Thoracic aorta (tissue), 2 donors: ENCODE measurements at regions not wholly inside any gene's neighbourhood (a gene's known extent, or its start where the extent isn't known, plus 50 kb on each side); places are given as distances from the start of the nearest gene placed in this dataset.
"Not testable (repeated sequence)": the region's sequence is repeated elsewhere in the genome, so short reads cannot be mapped to it uniquely, and the experiment has no call there.

Experiments used
- ATAC-seq: fragments of 150-250 bp; one replicate; pipeline ENCODE4 v1.8.0; 2017; ENCODE audit warnings: low read depth; ENCODE audit not compliant: insufficient number of reproducible peaks, low FRiP score
- DNase-seq: peaks from one replicate; pipeline ENCODE4 v3.0.0-alpha.2; 2020; ENCODE audit warnings: low spot score
- H3K27ac ChIP-seq, 2 donors: fragments of 200-600 bp; sonication (generic); 1 replicate in 1 of 2; 2 replicates in 1 of 2; pipeline ENCODE4 v1.5.1; 2016; ENCODE audit warnings: mild to moderate bottlenecking in 2 of 2, moderate library complexity in 2 of 2
- H3K27me3 ChIP-seq: fragments of 200-600 bp; sonication (generic); replicated peaks from 2 replicates; pipeline ENCODE4 v1.6.0; 2016; ENCODE audit warnings: mild to moderate bottlenecking; ENCODE audit not compliant: insufficient read depth
- H3K36me3 ChIP-seq: fragments of 200-600 bp; sonication (generic); one replicate; pipeline ENCODE4 v1.5.1; 2016
- H3K4me1 ChIP-seq, 2 donors: fragments of 200-600 bp; sonication (generic); 1 replicate in 1 of 2; 2 replicates in 1 of 2; pipeline versions ENCODE4 v1.5.1 to v1.6.0; 2016; ENCODE audit warnings: low read depth in 2 of 2, mild to moderate bottlenecking in 1 of 2; ENCODE audit not compliant: control insufficient read depth in 1 of 2
- H3K4me3 ChIP-seq: fragments of 200-600 bp; sonication (generic); 2 replicates; pipeline ENCODE4 v1.5.1; 2016; ENCODE audit warnings: mild to moderate bottlenecking
- H3K9me3 ChIP-seq: fragments of 200-600 bp; sonication (generic); 2 replicates; pipeline ENCODE4 v1.5.1; 2016
- CTCF ChIP-seq: fragments of 200-600 bp; sonication (generic); IDR thresholded peaks from one replicate; pipeline ENCODE4 v1.5.1; 2019; ENCODE audit warnings: antibody characterized with exemption

- Histone ChIP-seq H3K4me1 (no peaks in the 10 kb centered on the region), H3K4me3 (no peak overlapping the region), H3K27ac (no peak overlapping the region), H3K27me3 (no peaks in the 10 kb centered on the region), H3K9me3 (no peaks in the 10 kb centered on the region), H3K36me3 (no peaks in the 10 kb centered on the region)
- DNase-seq = no peak
- no peak for ATAC-seq
- TF ChIP-seq CTCF = no peak
These were observed 495.1 kb upstream of the CCDC196 start for GRCh38 chr14:65991104-65991503.

- not testable (repeated sequence) for H3K4me1 ChIP-seq, ATAC-seq, H3K4me3 ChIP-seq, DNase-seq, H3K9me3 ChIP-seq, H3K27me3 ChIP-seq, H3K27ac ChIP-seq, H3K36me3 ChIP-seq
These were observed 494.2 kb upstream of the CCDC196 start for GRCh38 chr14:65991935-65992334.

GRCh38 chr14:65993103-65993502 lies 493.1 kb upstream of the CCDC196 start:
- no peak overlapping the region for H3K27ac ChIP-seq
- H3K27me3 ChIP-seq = no peaks in the 10 kb centered on the region
- no peak for TF ChIP-seq CTCF
- no peak for ATAC-seq
- H3K4me1 ChIP-seq = no peaks in the 10 kb centered on the region
- no peaks in the 10 kb centered on the region for H3K9me3 ChIP-seq
- no peak for DNase-seq
- no peak overlapping the region for H3K4me3 ChIP-seq
- no peaks in the 10 kb centered on the region for H3K36me3 ChIP-seq

GRCh38 chr14:65993996-65994395 lies 492.2 kb upstream of the CCDC196 start:
- no peaks in the 10 kb centered on the region for H3K4me1 ChIP-seq
- H3K9me3 ChIP-seq = no peaks in the 10 kb centered on the region
- no peak for ATAC-seq
- H3K27me3 ChIP-seq = no peaks in the 10 kb centered on the region
- no peak overlapping the region for H3K4me3 ChIP-seq
- no peak for TF ChIP-seq CTCF
- no peak overlapping the region for H3K27ac ChIP-seq
- DNase-seq = no peak
- H3K36me3 ChIP-seq = no peaks in the 10 kb centered on the region

- DNase-seq = no peak
- Histone ChIP-seq H3K4me3 (no peak overlapping the region), H3K4me1 (no peaks in the 10 kb centered on the region), H3K9me3 (peaks cover 3% of the 10 kb centered on the region), H3K27me3 (no peaks in the 10 kb centered on the region), H3K36me3 (no peaks in the 10 kb centered on the region), H3K27ac (no peak overlapping the region)
- ATAC-seq = no peak
- no peak for TF ChIP-seq CTCF
These were observed 488.8 kb upstream of the CCDC196 start for GRCh38 chr14:65997347-65997746.

- Histone ChIP-seq H3K27ac (no peak overlapping the region), H3K4me3 (no peak overlapping the region), H3K36me3 (no peaks in the 10 kb centered on the region), H3K4me1 (no peaks in the 10 kb centered on the region), H3K9me3 (peaks cover 3% of the 10 kb centered on the region), H3K27me3 (no peaks in the 10 kb centered on the region)
- DNase-seq (no peak), ATAC-seq (no peak)
- no peak for TF ChIP-seq CTCF
These were observed 486.3 kb upstream of the CCDC196 start for GRCh38 chr14:65999865-66000264.
